Lower lobe of right lung (tissue), 2 donors: ENCODE measurements at regions not wholly inside any gene's neighbourhood (a gene's known extent, or its start where the extent isn't known, plus 50 kb on each side); places are given as distances from the start of the nearest gene placed in this dataset.

ENCODE experiments used
- ATAC-seq, 2 donors: fragments of 200-7000 bp; cut with Tn5 transposase; one replicate each; pipeline ENCODE4 v1.9.1; 2020 to 2022; ENCODE audit warnings: mild to moderate bottlenecking in 2 of 2, moderate library complexity in 2 of 2
- DNase-seq: peaks from one replicate; pipeline ENCODE4 v3.0.0-alpha.2; 2020
- H3K27ac ChIP-seq: fragments of 200-600 bp; one replicate; pipeline ENCODE4 v1.8.0; 2022
- H3K27me3 ChIP-seq: fragments of 200-600 bp; one replicate; pipeline ENCODE4 v1.8.0; 2022; ENCODE audit warnings: low read depth
- H3K36me3 ChIP-seq: fragments of 200-600 bp; one replicate; pipeline ENCODE4 v1.8.0; 2022; ENCODE audit warnings: mild to moderate bottlenecking
- H3K4me1 ChIP-seq: fragments of 200-600 bp; one replicate; pipeline ENCODE4 v1.8.0; 2022
- H3K4me3 ChIP-seq: fragments of 200-600 bp; one replicate; pipeline ENCODE4 v1.8.0; 2022; ENCODE audit warnings: mild to moderate bottlenecking
- H3K9me3 ChIP-seq: fragments of 200-600 bp; one replicate; pipeline ENCODE4 v1.8.0; 2022
- CTCF ChIP-seq: fragments of 200-600 bp; IDR thresholded peaks from one replicate; pipeline ENCODE4 v1.8.0; 2022; ENCODE audit warnings: antibody characterized with exemption, mild to moderate bottlenecking
- intact Hi-C: fragments of 100-400 bp; cut with DNase I; formaldehyde crosslinking; loops from one replicate; pipeline ENCODE4 v1.11.0; 2022
- donor health status: DM: no; HTN: yes; CAD: no; lungs with severe emphysema.

GRCh38 chr3:70740071-70740470, 427.6 kb upstream of the MDFIC2 start:
- Histone ChIP-seq H3K9me3 (no peaks in the 10 kb centered on the region), H3K27ac (no peak overlapping the region), H3K4me3 (no peak overlapping the region), H3K4me1 (no peaks in the 10 kb centered on the region), H3K27me3 (no peaks in the 10 kb centered on the region), H3K36me3 (no peaks in the 10 kb centered on the region)
- intact Hi-C loops = no loop called here
- TF ChIP-seq CTCF = no peak
- no peak for ATAC-seq
- DNase-seq = no peak

GRCh38 chr3:70738291-70738681, 425.8 kb upstream of the MDFIC2 start:
- TF ChIP-seq CTCF = no peak
- no peaks in the 10 kb centered on the region for H3K4me1 ChIP-seq
- ATAC-seq = no peak
- intact Hi-C loops = no loop called here
- H3K27me3 ChIP-seq = no peaks in the 10 kb centered on the region
- H3K27ac ChIP-seq = no peak overlapping the region
- DNase-seq = no peak
- H3K4me3 ChIP-seq = no peak overlapping the region
- H3K9me3 ChIP-seq = no peaks in the 10 kb centered on the region
- H3K36me3 ChIP-seq = no peaks in the 10 kb centered on the region

- no peak for ATAC-seq
- Histone ChIP-seq H3K27me3 (no peaks in the 10 kb centered on the region), H3K36me3 (no peaks in the 10 kb centered on the region), H3K27ac (no peak overlapping the region), H3K4me3 (no peak overlapping the region), H3K4me1 (no peaks in the 10 kb centered on the region), H3K9me3 (no peaks in the 10 kb centered on the region)
- TF ChIP-seq CTCF = no peak
- intact Hi-C loops = no loop called here
- DNase-seq = no peak
Measured at GRCh38 chr3:70737666-70738290, 425.3 kb upstream of the MDFIC2 start.

GRCh38 chr3:70736009-70736408, 423.6 kb upstream of the MDFIC2 start:
- no peaks in the 10 kb centered on the region for H3K27me3 ChIP-seq
- no peaks in the 10 kb centered on the region for H3K36me3 ChIP-seq
- no peaks in the 10 kb centered on the region for H3K4me1 ChIP-seq
- H3K9me3 ChIP-seq = no peaks in the 10 kb centered on the region
- H3K27ac ChIP-seq = no peak overlapping the region
- no peak overlapping the region for H3K4me3 ChIP-seq
- intact Hi-C loops = no loop called here
- no peak for TF ChIP-seq CTCF
- DNase-seq (no peak), ATAC-seq (no peak)

GRCh38 chr3:70734756-70735155, 422.3 kb upstream of the MDFIC2 start:
- Histone ChIP-seq H3K9me3 (no peaks in the 10 kb centered on the region), H3K4me1 (no peaks in the 10 kb centered on the region)

More at GRCh38 chr3:70734756-70735155, 422.3 kb upstream of the MDFIC2 start:
- DNase-seq = no peak
- Histone ChIP-seq H3K4me3 (no peak overlapping the region), H3K27ac (no peak overlapping the region), H3K27me3 (no peaks in the 10 kb centered on the region), H3K36me3 (no peaks in the 10 kb centered on the region)
- intact Hi-C loops = no loop called here
- no peak for TF ChIP-seq CTCF
- ATAC-seq = no peak
